Smooth muscle cell (in vitro differentiated cells): ENCODE measurements at regions not wholly inside any gene's neighbourhood (a gene's known extent, or its start where the extent isn't known, plus 50 kb on each side); places are given as distances from the start of the nearest gene placed in this dataset.

ENCODE experiments used
- DNase-seq: peaks from one replicate; lab custom pipeline; 2025; ENCODE audit not compliant: unreplicated experiment; lab: John Stamatoyannopoulos, UW
- H2AFZ ChIP-seq: fragments of 200-600 bp; sonication (generic); 2 replicates; pipeline ENCODE4 v1.6.0; 2016; ENCODE audit warnings: antibody characterized with exemption, low read depth, mild to moderate bottlenecking
- H3F3A ChIP-seq: fragments of 200-600 bp; sonication (generic); 2 replicates; pipeline ENCODE4 v1.6.0; 2017; ENCODE audit warnings: antibody characterized with exemption, low read depth
- H3K27ac ChIP-seq: fragments of 200-600 bp; sonication (generic); 2 replicates; pipeline ENCODE4 v1.5.1; 2016; ENCODE audit warnings: low read depth, mild to moderate bottlenecking
- H3K27me3 ChIP-seq: fragments of 200-600 bp; sonication (generic); 2 replicates; pipeline ENCODE4 v1.6.1; 2016; ENCODE audit warnings: low read depth, mild to moderate bottlenecking
- H3K36me3 ChIP-seq: fragments of 200-600 bp; sonication (generic); 2 replicates; pipeline ENCODE4 v1.5.1; 2016; ENCODE audit warnings: low read depth
- H3K4me1 ChIP-seq: fragments of 200-600 bp; sonication (generic); 2 replicates; pipeline ENCODE4 v1.5.1; 2016; ENCODE audit warnings: low read depth
- H3K4me2 ChIP-seq: fragments of 200-600 bp; sonication (generic); 2 replicates; pipeline ENCODE4 v1.6.0; 2016; ENCODE audit warnings: mild to moderate bottlenecking
- H3K4me3 ChIP-seq: fragments of 200-600 bp; sonication (generic); 2 replicates; pipeline ENCODE4 v1.5.1; 2016; ENCODE audit warnings: mild to moderate bottlenecking
- H3K79me2 ChIP-seq: fragments of 200-600 bp; sonication (generic); 2 replicates; pipeline ENCODE4 v1.6.0; 2016; ENCODE audit warnings: low read depth, mild to moderate bottlenecking
- H3K9ac ChIP-seq: fragments of 200-600 bp; sonication (generic); 2 replicates; pipeline ENCODE4 v1.6.0; 2016; ENCODE audit warnings: low read depth
- H3K9me3 ChIP-seq: fragments of 200-600 bp; sonication (generic); replicated peaks from 2 replicates; pipeline ENCODE4 v1.5.1; 2016; ENCODE audit warnings: low read depth
- H4K20me1 ChIP-seq: fragments of 200-600 bp; sonication (generic); 2 replicates; pipeline ENCODE4 v1.6.0; 2016; ENCODE audit warnings: low read depth
- WGBS: methylation state at CpG from one replicate; pipeline ENCODE4 v1.1.7; 2016; ENCODE audit warnings: low lambda C conversion rate; 5-methylcytosine and 5-hydroxymethylcytosine counted together
- TF ChIP-seq, protein P1 (sequence below): fragments of 200-600 bp; sonication (generic); IDR thresholded peaks from 2 replicates; pipeline ENCODE4 v1.5.1; 2017; ENCODE audit warnings: borderline replicate concordance, mild to moderate bottlenecking, antibody characterized with exemption; ENCODE audit not compliant: insufficient read depth, poor library complexity, severe bottlenecking

DNA sequence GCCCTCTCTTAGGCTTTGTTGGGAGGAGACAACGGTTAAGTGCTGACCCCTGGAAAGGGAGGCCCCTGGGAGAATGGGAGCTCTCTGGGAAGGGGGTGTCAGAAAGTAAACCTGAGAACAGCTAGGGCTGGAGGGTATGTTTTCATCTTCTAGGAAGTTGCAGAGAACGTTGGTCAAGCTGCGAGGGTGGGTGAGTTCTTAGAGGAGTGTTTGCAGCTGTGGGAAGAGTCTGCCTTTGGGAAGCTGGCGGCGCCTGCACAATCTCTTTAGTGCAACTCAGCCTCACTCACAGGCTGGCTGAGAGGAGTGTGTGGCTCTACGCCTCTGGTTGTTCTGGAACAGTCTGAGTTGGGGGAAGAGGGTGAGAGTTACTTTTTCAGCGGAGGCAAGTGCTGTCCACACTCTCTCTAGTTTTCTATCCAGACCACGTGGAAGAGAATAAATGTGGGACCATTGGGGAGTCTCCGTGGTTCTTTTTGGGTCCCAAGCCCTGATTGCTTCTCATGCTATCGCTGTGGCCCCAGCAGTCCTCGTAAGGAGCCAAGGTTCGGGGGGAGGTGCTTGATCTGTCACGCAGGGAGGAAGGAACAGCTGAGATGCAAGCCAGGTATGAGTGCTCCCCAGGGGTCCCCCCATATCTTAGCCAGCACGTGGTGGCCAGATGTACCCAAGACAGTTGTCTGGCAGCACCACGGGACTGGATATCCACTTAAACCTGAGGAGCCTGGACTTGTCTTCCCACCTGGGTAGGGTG lies 237.2 kb downstream of the BUB3 start:
- H3K4me2 ChIP-seq = no peak overlapping the region
- H3K27me3 ChIP-seq = no peaks in the 10 kb centered on the region
- no peak overlapping the region for H3K9ac ChIP-seq
- TF ChIP-seq, protein P1, sequence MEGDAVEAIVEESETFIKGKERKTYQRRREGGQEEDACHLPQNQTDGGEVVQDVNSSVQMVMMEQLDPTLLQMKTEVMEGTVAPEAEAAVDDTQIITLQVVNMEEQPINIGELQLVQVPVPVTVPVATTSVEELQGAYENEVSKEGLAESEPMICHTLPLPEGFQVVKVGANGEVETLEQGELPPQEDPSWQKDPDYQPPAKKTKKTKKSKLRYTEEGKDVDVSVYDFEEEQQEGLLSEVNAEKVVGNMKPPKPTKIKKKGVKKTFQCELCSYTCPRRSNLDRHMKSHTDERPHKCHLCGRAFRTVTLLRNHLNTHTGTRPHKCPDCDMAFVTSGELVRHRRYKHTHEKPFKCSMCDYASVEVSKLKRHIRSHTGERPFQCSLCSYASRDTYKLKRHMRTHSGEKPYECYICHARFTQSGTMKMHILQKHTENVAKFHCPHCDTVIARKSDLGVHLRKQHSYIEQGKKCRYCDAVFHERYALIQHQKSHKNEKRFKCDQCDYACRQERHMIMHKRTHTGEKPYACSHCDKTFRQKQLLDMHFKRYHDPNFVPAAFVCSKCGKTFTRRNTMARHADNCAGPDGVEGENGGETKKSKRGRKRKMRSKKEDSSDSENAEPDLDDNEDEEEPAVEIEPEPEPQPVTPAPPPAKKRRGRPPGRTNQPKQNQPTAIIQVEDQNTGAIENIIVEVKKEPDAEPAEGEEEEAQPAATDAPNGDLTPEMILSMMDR = no peak
- H3K79me2 ChIP-seq = no peaks in the 10 kb centered on the region
- DNase-seq = no peak
- no peaks in the 10 kb centered on the region for H3K4me1 ChIP-seq
- no peak overlapping the region for H3K4me3 ChIP-seq
- 84% methylated on average over 15 of the region's 15 CpGs for WGBS
- no peak overlapping the region for H3K27ac ChIP-seq
- H3K9me3 ChIP-seq = no peaks in the 10 kb centered on the region
- no peak overlapping the region for H2AFZ ChIP-seq
- H4K20me1 ChIP-seq = no peaks in the 10 kb centered on the region
- H3K36me3 ChIP-seq = no peaks in the 10 kb centered on the region
- no peaks in the 10 kb centered on the region for H3F3A ChIP-seq

DNA sequence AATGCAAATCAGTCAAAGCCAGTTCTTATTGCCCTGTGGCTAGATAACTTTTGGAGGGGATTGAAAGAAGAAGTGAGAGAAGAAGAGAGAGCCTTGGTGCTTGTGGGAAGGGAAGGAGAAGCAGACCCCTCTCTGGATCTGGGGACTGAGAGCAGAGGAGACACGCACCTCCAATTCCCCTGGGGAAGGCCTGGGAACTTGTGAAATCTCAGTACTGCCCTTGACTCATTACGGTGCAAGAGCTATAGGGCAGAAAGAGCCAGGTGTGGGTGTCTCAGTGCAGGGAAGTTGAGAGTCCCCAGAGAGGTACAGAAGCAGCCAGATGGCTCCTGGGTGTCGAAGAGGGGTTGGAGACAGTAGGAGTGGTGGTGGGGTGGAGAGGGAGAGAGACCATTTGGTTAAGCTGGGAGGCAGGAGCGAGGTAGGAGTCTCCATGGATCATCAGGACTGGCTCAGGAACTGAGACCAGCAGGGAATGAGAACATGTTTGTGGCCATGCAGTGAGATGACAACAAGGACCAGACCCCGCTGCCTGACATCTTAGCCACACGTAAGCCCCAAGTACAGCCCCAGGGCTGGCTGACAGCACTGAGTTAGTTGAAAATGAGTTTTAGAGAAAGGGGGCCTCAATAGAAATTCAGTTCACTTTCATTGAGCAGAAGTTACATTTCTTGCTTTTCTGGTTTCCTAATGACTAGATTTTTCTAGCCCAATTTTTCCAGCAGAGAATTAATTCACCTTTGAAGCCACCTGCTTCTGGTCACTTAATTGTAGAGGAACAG lies 238.2 kb downstream of the BUB3 start:
- DNase-seq = no peak
- Histone ChIP-seq H3K79me2 (no peaks in the 10 kb centered on the region), H3K9ac (no peak overlapping the region), H3K27ac (no peak overlapping the region), H3K36me3 (no peaks in the 10 kb centered on the region), H2AFZ (no peak overlapping the region), H3K9me3 (no peaks in the 10 kb centered on the region), H3K4me3 (no peak overlapping the region), H3F3A (no peaks in the 10 kb centered on the region), H3K4me1 (no peaks in the 10 kb centered on the region), H4K20me1 (no peaks in the 10 kb centered on the region), H3K4me2 (no peak overlapping the region), H3K27me3 (no peaks in the 10 kb centered on the region)
- TF ChIP-seq, protein P1 = no peak
- 81% methylated on average over 6 of the region's 6 CpGs for WGBS

DNA sequence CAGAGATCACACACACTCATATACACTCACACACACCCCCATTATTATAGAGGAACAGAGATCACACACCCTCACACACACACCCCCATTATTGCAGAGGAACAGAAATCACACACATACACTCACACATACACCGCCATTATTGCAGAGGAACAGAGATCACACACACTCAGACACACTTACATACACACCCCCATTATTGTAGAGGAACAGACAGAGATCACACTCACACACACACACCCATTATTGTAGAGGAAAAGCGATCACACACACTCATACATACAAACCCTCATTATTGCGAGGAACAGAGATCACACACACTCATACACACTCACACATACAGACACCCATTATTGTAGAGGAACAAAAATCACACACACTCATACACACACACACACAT lies 239.0 kb downstream of the BUB3 start:
- Histone ChIP-seq H4K20me1 (no peaks in the 10 kb centered on the region), H3K27ac (no peak overlapping the region), H3K4me2 (no peak overlapping the region), H2AFZ (no peak overlapping the region), H3K27me3 (no peaks in the 10 kb centered on the region), H3K4me3 (no peak overlapping the region), H3K9me3 (no peaks in the 10 kb centered on the region), H3K36me3 (no peaks in the 10 kb centered on the region), H3K4me1 (no peaks in the 10 kb centered on the region), H3K79me2 (no peaks in the 10 kb centered on the region), H3K9ac (no peak overlapping the region), H3F3A (no peaks in the 10 kb centered on the region)
- TF ChIP-seq, protein P1 = no peak
- 89% methylated on average over 3 of the region's 3 CpGs for WGBS
- DNase-seq = no peak
